Esophagus squamous epithelium (tissue), 4 donors: ENCODE measurements at regions not wholly inside any gene's neighbourhood (a gene's known extent, or its start where the extent isn't known, plus 50 kb on each side); places are given as distances from the start of the nearest gene placed in this dataset.

ENCODE experiments used
- POLR2A ChIP-seq, 4 donors: fragments of 450-650 bp; IDR thresholded peaks; one replicate each; pipeline ENCODE4 v1.6.1; 2017; ENCODE audit warnings: antibody characterized with exemption in 4 of 4, mild to moderate bottlenecking in 4 of 4, moderate library complexity in 3 of 4
- TF ChIP-seq, protein P1 (sequence below), 6 experiments: fragments of 450-650 bp in 4 of 6; fragments of 200-600 bp in 2 of 6; sonication (generic) in 2 of 6; IDR thresholded peaks; one replicate each; pipeline ENCODE4 v1.5.1; 2016 to 2019; ENCODE audit warnings: antibody characterized with exemption in 6 of 6, mild to moderate bottlenecking in 4 of 6, moderate library complexity in 4 of 6

DNA sequence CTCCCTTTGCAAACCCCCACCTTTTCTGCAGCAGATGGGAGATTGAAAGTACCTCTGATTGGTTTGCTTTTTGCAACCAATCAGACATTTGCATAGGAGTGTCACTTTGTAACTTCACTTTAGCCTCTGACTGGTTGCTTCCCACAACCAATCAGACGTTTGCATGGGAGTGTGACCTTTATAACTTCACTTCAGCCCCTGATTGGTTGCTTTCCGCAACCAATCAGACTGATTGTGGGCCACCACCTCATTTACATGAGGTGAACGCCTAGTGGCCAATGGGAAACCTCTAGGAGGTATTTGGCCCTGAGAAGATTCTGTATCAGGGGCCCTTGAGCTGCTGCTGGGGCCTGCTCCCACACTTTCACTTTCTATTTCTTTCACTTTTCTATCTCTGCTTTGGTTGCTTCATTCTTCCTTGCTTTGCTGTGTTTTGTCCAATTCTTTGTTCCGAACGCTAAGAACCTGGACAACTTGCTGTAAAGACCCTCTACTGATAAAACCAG is 106.0 kb upstream of the PRICKLE1 start:
- TF ChIP-seq, protein P1, sequence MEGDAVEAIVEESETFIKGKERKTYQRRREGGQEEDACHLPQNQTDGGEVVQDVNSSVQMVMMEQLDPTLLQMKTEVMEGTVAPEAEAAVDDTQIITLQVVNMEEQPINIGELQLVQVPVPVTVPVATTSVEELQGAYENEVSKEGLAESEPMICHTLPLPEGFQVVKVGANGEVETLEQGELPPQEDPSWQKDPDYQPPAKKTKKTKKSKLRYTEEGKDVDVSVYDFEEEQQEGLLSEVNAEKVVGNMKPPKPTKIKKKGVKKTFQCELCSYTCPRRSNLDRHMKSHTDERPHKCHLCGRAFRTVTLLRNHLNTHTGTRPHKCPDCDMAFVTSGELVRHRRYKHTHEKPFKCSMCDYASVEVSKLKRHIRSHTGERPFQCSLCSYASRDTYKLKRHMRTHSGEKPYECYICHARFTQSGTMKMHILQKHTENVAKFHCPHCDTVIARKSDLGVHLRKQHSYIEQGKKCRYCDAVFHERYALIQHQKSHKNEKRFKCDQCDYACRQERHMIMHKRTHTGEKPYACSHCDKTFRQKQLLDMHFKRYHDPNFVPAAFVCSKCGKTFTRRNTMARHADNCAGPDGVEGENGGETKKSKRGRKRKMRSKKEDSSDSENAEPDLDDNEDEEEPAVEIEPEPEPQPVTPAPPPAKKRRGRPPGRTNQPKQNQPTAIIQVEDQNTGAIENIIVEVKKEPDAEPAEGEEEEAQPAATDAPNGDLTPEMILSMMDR (IDR thresholded peaks at IDR 0.05) = no peak
- TF ChIP-seq POLR2A (IDR thresholded peaks at IDR 0.05) = no peak
